ENCODE measurements at regions not wholly inside any gene's neighbourhood (a gene's known extent, or its start where the extent isn't known, plus 50 kb on each side); places are given as distances from the start of the nearest gene placed in this dataset.

GRCh38 chr21:17402937-17403336 lies 109.9 kb upstream of the CXADR start:
- TF ChIP-seq CTCF (IDR thresholded peaks at IDR 0.05): no peak
- TF ChIP-seq POLR2A (IDR thresholded peaks at IDR 0.05): no peak
